ENCODE measurements at regions not wholly inside any gene's neighbourhood (a gene's known extent, or its start where the extent isn't known, plus 50 kb on each side); places are given as distances from the start of the nearest gene placed in this dataset.

GRCh38 chr16:79795556-79795955 lies 195.0 kb upstream of the MAF start:
- Mint-ChIP-seq H3K27me3 (peaks cover 4% of the 10 kb centered on the region), H3K9me3 (peaks cover 2% of the 10 kb centered on the region), H3K4me3 (no peak overlapping the region), H3K27ac (no peak overlapping the region), H3K4me1 (no peaks in the 10 kb centered on the region), H3K36me3 (no peaks in the 10 kb centered on the region)
- CTCF ChIA-PET: no interaction called here
- DNase-seq: no peak

- Mint-ChIP-seq H3K4me1 (no peaks in the 10 kb centered on the region), H3K4me3 (no peak overlapping the region)
Observed at GRCh38 chr16:79794941-79795340, 194.4 kb upstream of the MAF start.

GRCh38 chr16:79792664-79793351 lies 192.3 kb upstream of the MAF start:
- Mint-ChIP-seq H3K36me3 (no peaks in the 10 kb centered on the region), H3K4me3 (no peak overlapping the region), H3K4me1 (no peaks in the 10 kb centered on the region), H3K9me3 (peaks cover 2% of the 10 kb centered on the region), H3K27me3 (peaks cover 3% of the 10 kb centered on the region), H3K27ac (no peak overlapping the region)
- DNase-seq: no peak
- CTCF ChIA-PET: no interaction called here

More at GRCh38 chr16:79794941-79795340, 194.4 kb upstream of the MAF start:
- peaks cover 4% of the 10 kb centered on the region for H3K27me3 Mint-ChIP-seq
- no peak overlapping the region for H3K27ac Mint-ChIP-seq
- peaks cover 2% of the 10 kb centered on the region for H3K9me3 Mint-ChIP-seq
- CTCF ChIA-PET: no interaction called here
- no peak for DNase-seq
- no peaks in the 10 kb centered on the region for H3K36me3 Mint-ChIP-seq

GRCh38 chr16:79792076-79792475 lies 191.5 kb upstream of the MAF start:
- CTCF ChIA-PET: no interaction called here
- peaks cover 2% of the 10 kb centered on the region for H3K9me3 Mint-ChIP-seq
- no peak for DNase-seq
- no peak overlapping the region for H3K4me3 Mint-ChIP-seq
- no peaks in the 10 kb centered on the region for H3K36me3 Mint-ChIP-seq
- H3K4me1 Mint-ChIP-seq: no peaks in the 10 kb centered on the region
- H3K27ac Mint-ChIP-seq: no peak overlapping the region
- peaks cover 3% of the 10 kb centered on the region for H3K27me3 Mint-ChIP-seq

- Mint-ChIP-seq H3K9me3 (peaks cover 2% of the 10 kb centered on the region), H3K4me1 (no peaks in the 10 kb centered on the region), H3K27ac (no peak overlapping the region), H3K36me3 (no peaks in the 10 kb centered on the region), H3K27me3 (peaks cover 3% of the 10 kb centered on the region), H3K4me3 (no peak overlapping the region)
- CTCF ChIA-PET: no interaction called here
- no peak for DNase-seq
Observed at GRCh38 chr16:79790854-79791253, 190.3 kb upstream of the MAF start.

- Mint-ChIP-seq H3K36me3 (no peaks in the 10 kb centered on the region), H3K9me3 (peaks cover 2% of the 10 kb centered on the region)
- CTCF ChIA-PET: no interaction called here
Observed at GRCh38 chr16:79788949-79789348, 188.4 kb upstream of the MAF start.

GRCh38 chr16:79786389-79786788 lies 185.9 kb upstream of the MAF start:
- no peaks in the 10 kb centered on the region for H3K4me1 Mint-ChIP-seq
- no peak overlapping the region for H3K27ac Mint-ChIP-seq
- H3K4me3 Mint-ChIP-seq: no peak overlapping the region
- DNase-seq: no peak
- CTCF ChIA-PET: no interaction called here
- no peaks in the 10 kb centered on the region for H3K9me3 Mint-ChIP-seq
- no peaks in the 10 kb centered on the region for H3K36me3 Mint-ChIP-seq
- H3K27me3 Mint-ChIP-seq: peaks cover 3% of the 10 kb centered on the region

More at GRCh38 chr16:79788949-79789348, 188.4 kb upstream of the MAF start:
- H3K4me3 Mint-ChIP-seq: no peak overlapping the region
- no peak for DNase-seq
- H3K27me3 Mint-ChIP-seq: peaks cover 3% of the 10 kb centered on the region
- H3K27ac Mint-ChIP-seq: no peak overlapping the region
- H3K4me1 Mint-ChIP-seq: no peaks in the 10 kb centered on the region

- H3K4me1 Mint-ChIP-seq: no peaks in the 10 kb centered on the region
- CTCF ChIA-PET: interaction anchor here (0.6 kb wide), 1 partner anchor 1139 kb away, joined by 3 read pairs; no protein-coding TSS in a partner anchor
Observed at GRCh38 chr16:79784007-79784406, 183.5 kb upstream of the MAF start.

GRCh38 chr16:79777679-79778078 lies 177.1 kb upstream of the MAF start:
- CTCF ChIA-PET: interaction anchor here (0.5 kb wide), 1 partner anchor 23 kb away, joined by 3 read pairs; no protein-coding TSS in a partner anchor
- no peaks in the 10 kb centered on the region for H3K36me3 Mint-ChIP-seq
- peaks cover 17% of the 10 kb centered on the region for H3K27me3 Mint-ChIP-seq
- no peak overlapping the region for H3K4me3 Mint-ChIP-seq
- no peaks in the 10 kb centered on the region for H3K9me3 Mint-ChIP-seq
- no peaks in the 10 kb centered on the region for H3K4me1 Mint-ChIP-seq
- DNase-seq: no peak
- no peak overlapping the region for H3K27ac Mint-ChIP-seq

More at GRCh38 chr16:79784007-79784406, 183.5 kb upstream of the MAF start:
- DNase-seq: no peak
- Mint-ChIP-seq H3K4me3 (no peak overlapping the region), H3K36me3 (no peaks in the 10 kb centered on the region), H3K27ac (no peak overlapping the region), H3K27me3 (no peaks in the 10 kb centered on the region), H3K9me3 (no peaks in the 10 kb centered on the region)

GRCh38 chr16:79776243-79776847 lies 175.8 kb upstream of the MAF start:
- no peaks in the 10 kb centered on the region for H3K36me3 Mint-ChIP-seq
- no peak for DNase-seq
- no peak overlapping the region for H3K27ac Mint-ChIP-seq
- H3K4me1 Mint-ChIP-seq: no peaks in the 10 kb centered on the region
- CTCF ChIA-PET: no interaction called here
- no peaks in the 10 kb centered on the region for H3K9me3 Mint-ChIP-seq
- H3K27me3 Mint-ChIP-seq: peaks cover 25% of the 10 kb centered on the region
- no peak overlapping the region for H3K4me3 Mint-ChIP-seq

GRCh38 chr16:79772784-79773183 lies 172.2 kb upstream of the MAF start:
- CTCF ChIA-PET: no interaction called here
- H3K4me3 Mint-ChIP-seq: no peak overlapping the region
- H3K27me3 Mint-ChIP-seq: peaks cover 40% of the 10 kb centered on the region
- no peak for DNase-seq
- no peak overlapping the region for H3K27ac Mint-ChIP-seq
- H3K9me3 Mint-ChIP-seq: no peaks in the 10 kb centered on the region
- H3K4me1 Mint-ChIP-seq: peaks cover 30% of the 10 kb centered on the region
- H3K36me3 Mint-ChIP-seq: no peaks in the 10 kb centered on the region

- H3K36me3 Mint-ChIP-seq: no peaks in the 10 kb centered on the region
- H3K4me1 Mint-ChIP-seq: peaks cover 32% of the 10 kb centered on the region
- no peak for DNase-seq
- H3K9me3 Mint-ChIP-seq: no peaks in the 10 kb centered on the region
- no peak overlapping the region for H3K4me3 Mint-ChIP-seq
- no peak overlapping the region for H3K27ac Mint-ChIP-seq
- peaks cover 40% of the 10 kb centered on the region for H3K27me3 Mint-ChIP-seq
- CTCF ChIA-PET: no interaction called here
Observed at GRCh38 chr16:79772048-79772447, 171.5 kb upstream of the MAF start.

GRCh38 chr16:79770244-79771064 lies 169.9 kb upstream of the MAF start:
- peaks cover 32% of the 10 kb centered on the region for H3K4me1 Mint-ChIP-seq
- no peaks in the 10 kb centered on the region for H3K36me3 Mint-ChIP-seq
- CTCF ChIA-PET: no interaction called here
- H3K9me3 Mint-ChIP-seq: no peaks in the 10 kb centered on the region
- peaks cover 29% of the 10 kb centered on the region for H3K27me3 Mint-ChIP-seq
- peak; percentile 82 for DNase-seq
- peak overlapping the region; percentile 79 for H3K4me3 Mint-ChIP-seq
- peak overlapping the region; percentile 80 for H3K27ac Mint-ChIP-seq

- H3K27ac Mint-ChIP-seq: peak overlapping the region; percentile 25
- H3K27me3 Mint-ChIP-seq: peaks cover 30% of the 10 kb centered on the region
- peak overlapping the region; percentile 79 for H3K4me3 Mint-ChIP-seq
- DNase-seq: no peak
- H3K36me3 Mint-ChIP-seq: no peaks in the 10 kb centered on the region
- CTCF ChIA-PET: interaction anchor here (0.6 kb wide), 1 partner anchor 168 kb away, joined by 3 read pairs; no protein-coding TSS in a partner anchor
- peaks cover 32% of the 10 kb centered on the region for H3K4me1 Mint-ChIP-seq
- H3K9me3 Mint-ChIP-seq: no peaks in the 10 kb centered on the region
Observed at GRCh38 chr16:79769928-79770243, 169.3 kb upstream of the MAF start.

All from activated naive CD4-positive, alpha-beta T cell treated with anti-CD3 and anti-CD28 coated beads, Interleukin-2, amount 10 ng/mL, durations not matched to agents 7 days and 5 days (primary cell).